ENCODE measurements at regions not wholly inside any gene's neighbourhood (a gene's known extent, or its start where the extent isn't known, plus 50 kb on each side); places are given as distances from the start of the nearest gene placed in this dataset.
"Not testable (repeated sequence)": the region's sequence is repeated elsewhere in the genome, so short reads cannot be mapped to it uniquely, and the experiment has no call there.

DNA sequence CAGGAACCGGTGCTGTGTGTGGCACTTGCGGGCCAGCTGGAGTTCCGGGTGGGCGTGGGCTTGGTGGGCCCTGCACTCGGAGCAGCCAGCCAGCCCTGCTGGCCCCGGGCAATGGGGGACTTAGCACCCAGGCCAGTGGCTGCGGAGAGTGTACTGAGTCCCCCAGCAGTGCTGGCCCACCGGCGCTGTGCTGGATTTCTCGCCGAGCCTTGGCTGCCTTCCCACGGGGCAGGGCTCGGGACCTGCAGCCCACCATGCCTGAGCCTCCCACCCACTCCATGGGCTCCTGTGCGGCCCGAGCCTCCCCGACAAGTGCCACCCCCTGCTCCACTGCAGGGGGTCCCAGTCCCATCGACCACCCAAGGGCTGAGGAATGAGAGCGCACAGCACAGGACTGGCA is 252.8 kb upstream of the INTU start:
- not testable (repeated sequence) for H3K9ac ChIP-seq (ENCODE audit: low read depth, low read length); H3K4me3 ChIP-seq (ENCODE audit: low read length); H3K27me3 ChIP-seq (ENCODE audit: insufficient read depth, low read length); H3K4me1 ChIP-seq (ENCODE audit: insufficient read depth, low read length); H3K36me3 ChIP-seq (ENCODE audit: insufficient read depth, low read depth, low read length); H3K9me3 ChIP-seq (ENCODE audit: insufficient read depth, low read depth, low read length); H3K27ac ChIP-seq (ENCODE audit: low read length)

DNA sequence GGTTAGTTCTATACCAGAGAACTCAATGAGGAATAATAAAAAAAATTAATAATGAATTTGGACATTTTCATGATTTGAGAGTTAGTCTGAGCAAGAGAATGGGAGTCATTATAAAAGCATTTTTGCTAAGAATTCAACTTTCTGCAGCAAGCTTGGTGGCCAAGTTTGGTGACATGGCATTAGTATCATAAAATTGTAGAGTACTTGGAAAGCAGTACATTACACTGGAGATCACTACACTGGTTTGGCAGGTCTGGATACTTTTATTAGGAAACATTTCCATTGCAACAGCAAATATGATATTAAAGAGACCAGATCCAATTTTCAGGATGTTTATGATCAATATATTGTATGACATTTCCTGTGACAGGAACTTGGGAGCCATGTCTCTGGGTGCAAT is 249.1 kb upstream of the INTU start:
- H3K27ac ChIP-seq (ENCODE audit: low read length) = no peak overlapping the region
- no peaks in the 10 kb centered on the region for H3K4me1 ChIP-seq (ENCODE audit: insufficient read depth, low read length)
- no peak overlapping the region for H3K4me3 ChIP-seq (ENCODE audit: low read length)
- no peak overlapping the region for H3K9ac ChIP-seq (ENCODE audit: low read depth, low read length)
- no peaks in the 10 kb centered on the region for H3K36me3 ChIP-seq (ENCODE audit: insufficient read depth, low read depth, low read length)
- H3K27me3 ChIP-seq (ENCODE audit: insufficient read depth, low read length) = no peaks in the 10 kb centered on the region
- peaks cover 5% of the 10 kb centered on the region; the same call in 1 of the 2 replicates for H3K9me3 ChIP-seq (ENCODE audit: insufficient read depth, low read depth, low read length)

DNA sequence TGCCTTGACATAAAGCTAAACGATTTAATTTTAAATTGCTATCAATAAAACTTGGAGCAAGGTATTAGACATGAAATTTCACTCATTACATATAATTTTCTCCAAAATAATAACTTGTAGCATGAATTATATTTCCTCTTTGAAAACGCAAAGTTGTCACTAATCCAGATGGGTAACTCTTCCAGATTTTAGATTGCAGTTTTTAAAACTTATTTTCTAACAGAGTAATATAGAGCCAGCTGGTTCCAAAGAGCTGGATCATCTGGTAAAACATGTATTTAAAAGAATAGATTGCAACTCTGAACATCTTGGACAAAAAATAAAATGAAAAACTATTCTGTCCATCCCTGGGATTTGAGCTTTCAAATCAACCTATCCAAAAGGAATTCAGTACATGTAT is 238.2 kb upstream of the INTU start:
- no peak overlapping the region for H3K9ac ChIP-seq (ENCODE audit: low read depth, low read length)
- H3K9me3 ChIP-seq (ENCODE audit: insufficient read depth, low read depth, low read length) = no peaks in the 10 kb centered on the region
- no peak overlapping the region for H3K27ac ChIP-seq (ENCODE audit: low read length)
- H3K36me3 ChIP-seq (ENCODE audit: insufficient read depth, low read depth, low read length) = no peaks in the 10 kb centered on the region
- no peaks in the 10 kb centered on the region for H3K27me3 ChIP-seq (ENCODE audit: insufficient read depth, low read length)
- no peak overlapping the region for H3K4me3 ChIP-seq (ENCODE audit: low read length)
- no peaks in the 10 kb centered on the region for H3K4me1 ChIP-seq (ENCODE audit: insufficient read depth, low read length)

DNA sequence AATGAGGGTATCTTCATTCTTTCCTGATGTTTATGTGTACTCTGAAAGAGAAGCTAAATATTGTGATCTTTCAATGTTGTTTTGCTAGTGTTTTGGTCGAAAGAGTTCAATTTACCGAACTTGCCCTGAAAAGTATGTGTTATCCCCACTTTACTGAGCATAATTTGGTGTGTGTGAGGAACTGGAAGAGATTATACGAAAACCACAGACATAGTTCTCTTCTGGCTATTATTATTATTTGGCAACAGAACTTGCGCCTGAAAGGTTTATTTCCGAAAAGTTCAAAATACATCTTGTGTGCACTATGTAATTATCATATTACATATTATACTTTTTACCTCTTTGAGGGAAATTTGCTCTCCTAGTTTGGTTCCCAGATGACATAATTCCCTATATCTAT is 232.5 kb upstream of the INTU start:
- no peaks in the 10 kb centered on the region for H3K36me3 ChIP-seq (ENCODE audit: insufficient read depth, low read depth, low read length)
- H3K4me3 ChIP-seq (ENCODE audit: low read length) = no peak overlapping the region
- H3K4me1 ChIP-seq (ENCODE audit: insufficient read depth, low read length) = no peaks in the 10 kb centered on the region
- H3K9ac ChIP-seq (ENCODE audit: low read depth, low read length) = no peak overlapping the region
- no peak overlapping the region for H3K27ac ChIP-seq (ENCODE audit: low read length)
- no peaks in the 10 kb centered on the region for H3K27me3 ChIP-seq (ENCODE audit: insufficient read depth, low read length)
- H3K9me3 ChIP-seq (ENCODE audit: insufficient read depth, low read depth, low read length) = no peaks in the 10 kb centered on the region

DNA sequence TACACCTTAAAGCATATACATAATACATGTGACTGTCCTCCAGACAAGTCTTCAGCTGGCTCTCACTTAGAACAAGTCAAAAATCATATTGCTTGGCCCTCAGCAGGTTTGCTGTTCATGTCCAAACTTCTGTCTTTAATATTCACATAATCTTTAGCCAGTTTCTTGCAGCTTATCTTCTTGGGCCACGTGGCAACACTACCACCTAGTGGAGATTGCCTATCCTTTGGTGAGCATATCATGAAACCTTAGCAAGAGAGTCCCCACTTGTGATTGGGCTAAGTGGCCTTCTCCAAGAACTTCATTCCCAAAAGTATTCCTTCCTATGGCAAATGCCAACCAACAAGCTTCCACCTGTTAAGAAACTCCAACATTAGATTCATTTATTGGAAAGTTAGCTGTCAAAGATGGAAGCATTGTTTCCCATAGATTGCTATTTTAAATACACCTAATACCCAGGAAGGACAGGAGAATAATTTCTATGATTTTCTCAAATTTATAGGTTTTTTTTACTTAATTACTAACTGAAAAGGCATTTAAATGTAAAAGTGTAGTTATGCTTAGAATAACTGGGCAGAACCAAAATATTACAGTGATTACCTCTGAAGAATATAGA is 231.9 kb upstream of the INTU start:
- Histone ChIP-seq H3K27ac (ENCODE audit: low read length) (no peak overlapping the region), H3K4me3 (ENCODE audit: low read length) (no peak overlapping the region), H3K9ac (ENCODE audit: low read depth, low read length) (no peak overlapping the region), H3K36me3 (ENCODE audit: insufficient read depth, low read depth, low read length) (no peaks in the 10 kb centered on the region), H3K9me3 (ENCODE audit: insufficient read depth, low read depth, low read length) (no peaks in the 10 kb centered on the region), H3K4me1 (ENCODE audit: insufficient read depth, low read length) (no peaks in the 10 kb centered on the region), H3K27me3 (ENCODE audit: insufficient read depth, low read length) (no peaks in the 10 kb centered on the region)

DNA sequence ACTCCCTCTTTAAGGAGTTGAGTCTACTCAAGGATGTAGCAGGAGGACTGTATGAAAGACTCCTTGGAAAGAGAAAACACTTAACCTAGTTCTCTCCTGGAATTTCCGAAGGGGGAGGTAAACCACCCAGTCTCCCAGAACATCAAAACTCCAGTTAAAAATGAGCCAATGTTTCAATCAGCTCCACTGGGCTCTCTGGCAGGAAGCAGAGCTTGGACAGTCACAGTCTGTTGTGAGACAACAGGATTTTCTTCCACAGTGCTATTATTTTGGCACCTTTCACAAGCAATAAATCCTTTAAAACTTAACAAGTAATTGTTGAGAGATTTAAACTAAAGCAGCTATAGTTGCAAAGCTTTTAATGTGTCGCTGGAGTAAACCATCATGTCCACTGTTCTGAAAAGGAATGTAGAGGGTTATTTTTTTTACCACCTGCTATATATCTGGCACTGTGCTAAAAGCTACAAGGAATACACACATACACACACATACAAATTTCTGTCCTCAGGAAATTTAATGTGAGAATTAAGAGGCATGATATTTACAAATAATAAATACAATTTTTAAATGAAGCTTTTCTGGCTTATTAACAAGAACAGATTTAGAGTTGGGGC is 229.2 kb upstream of the INTU start:
- Histone ChIP-seq H3K36me3 (ENCODE audit: insufficient read depth, low read depth, low read length) (0 out of 2 replicates have a peak, but pooled peaks cover 3% of the 10 kb centered on the region), H3K4me3 (ENCODE audit: low read length) (no peak overlapping the region), H3K9ac (ENCODE audit: low read depth, low read length) (no peak overlapping the region), H3K9me3 (ENCODE audit: insufficient read depth, low read depth, low read length) (peaks cover 21% of the 10 kb centered on the region), H3K27ac (ENCODE audit: low read length) (no peak overlapping the region), H3K27me3 (ENCODE audit: insufficient read depth, low read length) (no peaks in the 10 kb centered on the region), H3K4me1 (ENCODE audit: insufficient read depth, low read length) (no peaks in the 10 kb centered on the region)

DNA sequence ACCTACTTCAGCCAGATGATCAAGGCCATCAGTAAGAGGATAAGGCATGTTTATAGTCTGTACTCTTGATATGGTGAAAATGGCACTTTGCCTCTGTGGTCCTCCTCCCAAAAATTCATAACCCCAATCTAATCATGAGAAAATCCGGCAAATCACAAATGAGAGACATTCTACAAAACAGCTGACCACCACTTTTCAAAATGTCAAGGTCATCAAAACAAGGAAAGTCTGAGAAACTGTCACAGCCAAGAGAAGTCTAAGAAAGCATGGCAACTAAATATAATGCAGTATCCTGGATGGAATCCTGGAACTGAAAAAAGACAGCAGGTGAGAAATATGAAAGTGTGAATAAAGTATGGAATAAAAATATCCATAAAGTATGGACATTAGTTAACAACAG is 226.6 kb upstream of the INTU start:
- no peak overlapping the region for H3K27ac ChIP-seq (ENCODE audit: low read length)
- H3K4me3 ChIP-seq (ENCODE audit: low read length) = no peak overlapping the region
- no peaks in the 10 kb centered on the region for H3K4me1 ChIP-seq (ENCODE audit: insufficient read depth, low read length)
- no peaks in the 10 kb centered on the region for H3K27me3 ChIP-seq (ENCODE audit: insufficient read depth, low read length)
- 0 out of 2 replicates have a peak, but pooled peaks cover 3% of the 10 kb centered on the region for H3K36me3 ChIP-seq (ENCODE audit: insufficient read depth, low read depth, low read length)
- no peak overlapping the region for H3K9ac ChIP-seq (ENCODE audit: low read depth, low read length)
- H3K9me3 ChIP-seq (ENCODE audit: insufficient read depth, low read depth, low read length) = peaks cover 21% of the 10 kb centered on the region

DNA sequence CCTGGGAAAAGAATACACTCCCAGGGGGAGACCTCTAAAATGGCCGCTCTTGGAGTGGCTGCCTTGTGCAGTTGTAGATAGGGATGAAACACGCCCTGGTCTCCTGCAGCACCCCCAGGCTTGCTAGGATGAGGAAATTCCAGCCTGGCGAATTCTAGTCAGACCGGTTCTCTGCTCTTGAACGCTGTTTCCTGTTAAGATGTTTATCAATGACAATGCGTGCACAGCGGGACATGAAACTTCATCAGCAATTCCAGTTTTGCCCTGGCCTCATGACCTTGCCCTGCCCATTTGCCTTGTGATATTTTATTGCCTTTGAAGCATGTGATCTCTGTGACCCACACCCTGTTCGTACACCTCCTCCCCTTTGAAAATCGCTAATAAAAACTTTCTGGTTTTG is 225.2 kb upstream of the INTU start:
- not testable (repeated sequence) for H3K4me3 ChIP-seq (ENCODE audit: low read length); H3K4me1 ChIP-seq (ENCODE audit: insufficient read depth, low read length); H3K27ac ChIP-seq (ENCODE audit: low read length); H3K36me3 ChIP-seq (ENCODE audit: insufficient read depth, low read depth, low read length); H3K9ac ChIP-seq (ENCODE audit: low read depth, low read length); H3K27me3 ChIP-seq (ENCODE audit: insufficient read depth, low read length)
- H3K9me3 ChIP-seq (ENCODE audit: insufficient read depth, low read depth, low read length) = peaks cover 21% of the 10 kb centered on the region

DNA sequence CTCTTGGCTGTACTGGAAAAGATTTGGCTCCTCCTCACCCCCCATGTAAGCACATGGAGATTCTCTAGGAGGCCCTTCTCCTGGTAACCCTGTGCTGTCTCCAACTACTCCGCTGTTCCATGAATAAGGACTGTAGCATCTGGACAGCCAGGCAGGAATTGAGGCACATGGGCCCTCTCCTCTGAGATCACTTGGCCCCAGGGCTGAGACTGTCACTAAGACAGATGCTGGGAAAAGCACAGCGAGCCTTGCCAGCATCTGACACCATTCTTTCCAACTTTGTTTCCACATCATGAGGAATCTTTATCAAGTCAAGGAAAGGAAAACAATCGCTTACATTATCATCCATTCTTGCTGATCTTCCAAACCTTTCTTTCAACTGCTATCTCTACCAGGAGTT is 222.6 kb upstream of the INTU start:
- Histone ChIP-seq H3K4me1 (ENCODE audit: insufficient read depth, low read length) (no peaks in the 10 kb centered on the region), H3K36me3 (ENCODE audit: insufficient read depth, low read depth, low read length) (0 out of 2 replicates have a peak, but pooled peaks cover 3% of the 10 kb centered on the region), H3K27me3 (ENCODE audit: insufficient read depth, low read length) (no peaks in the 10 kb centered on the region), H3K4me3 (ENCODE audit: low read length) (no peak overlapping the region), H3K9me3 (ENCODE audit: insufficient read depth, low read depth, low read length) (peaks cover 21% of the 10 kb centered on the region), H3K9ac (ENCODE audit: low read depth, low read length) (no peak overlapping the region), H3K27ac (ENCODE audit: low read length) (no peak overlapping the region)

DNA sequence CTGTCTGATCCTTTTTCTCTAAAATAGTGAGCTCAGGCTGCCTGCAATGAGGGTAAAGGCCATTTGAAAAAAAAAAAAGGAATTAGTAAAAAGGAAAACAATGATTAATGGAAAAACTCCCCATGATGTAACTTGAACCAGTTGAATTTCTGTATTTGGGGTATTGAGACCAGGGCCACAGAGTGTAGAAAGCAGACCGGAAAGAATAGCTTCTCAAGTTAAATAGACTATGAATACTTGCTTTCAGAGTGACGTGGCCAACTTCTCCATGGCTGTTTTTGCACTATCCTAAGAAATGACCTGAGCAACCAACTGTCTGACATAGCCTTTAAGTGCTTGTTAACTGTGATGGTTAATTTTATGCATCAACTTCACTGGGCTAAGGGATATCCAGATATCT is 222.1 kb upstream of the INTU start:
- Histone ChIP-seq H3K27ac (ENCODE audit: low read length) (no peak overlapping the region), H3K36me3 (ENCODE audit: insufficient read depth, low read depth, low read length) (0 out of 2 replicates have a peak, but pooled peaks cover 3% of the 10 kb centered on the region), H3K27me3 (ENCODE audit: insufficient read depth, low read length) (no peaks in the 10 kb centered on the region), H3K4me3 (ENCODE audit: low read length) (no peak overlapping the region), H3K9ac (ENCODE audit: low read depth, low read length) (no peak overlapping the region), H3K4me1 (ENCODE audit: insufficient read depth, low read length) (no peaks in the 10 kb centered on the region), H3K9me3 (ENCODE audit: insufficient read depth, low read depth, low read length) (peaks cover 21% of the 10 kb centered on the region)

DNA sequence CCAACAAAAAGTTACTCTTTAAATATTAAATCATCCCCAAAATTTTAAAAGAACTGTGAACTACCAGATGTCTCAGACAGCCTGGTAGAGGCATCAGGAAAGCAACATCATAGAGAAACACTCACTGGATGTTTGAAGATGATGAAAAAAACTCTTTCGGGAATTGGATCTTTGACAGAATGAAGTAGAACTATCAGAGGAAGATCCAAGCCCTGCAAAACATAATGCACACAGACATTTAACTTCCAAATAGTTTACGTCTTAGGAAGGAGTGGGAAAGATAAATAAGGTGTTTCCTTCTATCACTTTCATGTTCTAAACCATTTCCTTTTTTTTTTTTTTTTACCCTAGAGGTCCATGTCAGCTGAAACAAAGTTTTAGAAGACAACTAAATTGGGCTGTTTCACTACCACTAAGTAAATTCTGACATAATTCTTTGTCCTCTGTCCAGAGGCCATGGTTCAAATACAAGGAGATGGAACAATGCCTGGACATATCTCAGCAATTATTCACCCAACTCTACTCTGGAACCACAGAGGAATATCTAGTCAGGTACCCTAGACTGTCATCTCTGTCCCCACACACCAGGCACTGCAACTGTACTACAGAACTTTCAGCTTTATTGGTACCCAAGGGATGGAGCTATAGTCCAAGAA is 217.7 kb upstream of the INTU start:
- no peak overlapping the region for H3K4me3 ChIP-seq (ENCODE audit: low read length)
- no peaks in the 10 kb centered on the region; the same call in 1 of the 2 replicates for H3K4me1 ChIP-seq (ENCODE audit: insufficient read depth, low read length)
- H3K9me3 ChIP-seq (ENCODE audit: insufficient read depth, low read depth, low read length) = no peaks in the 10 kb centered on the region
- no peak overlapping the region for H3K27ac ChIP-seq (ENCODE audit: low read length)
- H3K27me3 ChIP-seq (ENCODE audit: insufficient read depth, low read length) = no peaks in the 10 kb centered on the region
- no peak overlapping the region for H3K9ac ChIP-seq (ENCODE audit: low read depth, low read length)
- no peaks in the 10 kb centered on the region for H3K36me3 ChIP-seq (ENCODE audit: insufficient read depth, low read depth, low read length)

DNA sequence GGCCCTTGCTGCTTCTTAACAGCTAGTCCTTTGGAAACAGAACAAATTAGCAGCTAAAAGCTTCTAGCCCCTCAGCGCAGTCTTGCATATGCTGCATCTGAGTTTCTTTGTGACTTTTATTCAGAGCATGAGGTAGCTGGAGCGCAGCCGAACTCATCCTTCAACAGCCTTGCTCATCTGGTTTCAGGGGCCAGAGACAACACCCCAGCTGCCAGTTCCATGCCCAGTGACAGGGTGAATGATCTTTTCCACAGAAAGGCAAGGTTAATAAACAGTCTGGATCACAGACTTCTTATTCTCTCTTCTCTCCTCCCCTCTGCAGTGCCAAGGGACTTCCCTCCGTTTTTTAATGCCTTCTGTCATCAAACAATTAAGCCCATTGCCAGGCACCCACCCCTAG is 216.6 kb upstream of the INTU start:
- no peaks in the 10 kb centered on the region for H3K9me3 ChIP-seq (ENCODE audit: insufficient read depth, low read depth, low read length)
- H3K9ac ChIP-seq (ENCODE audit: low read depth, low read length) = no peak overlapping the region
- H3K36me3 ChIP-seq (ENCODE audit: insufficient read depth, low read depth, low read length) = no peaks in the 10 kb centered on the region
- no peaks in the 10 kb centered on the region; the same call in 1 of the 2 replicates for H3K4me1 ChIP-seq (ENCODE audit: insufficient read depth, low read length)
- no peaks in the 10 kb centered on the region for H3K27me3 ChIP-seq (ENCODE audit: insufficient read depth, low read length)
- no peak overlapping the region for H3K27ac ChIP-seq (ENCODE audit: low read length)
- no peak overlapping the region for H3K4me3 ChIP-seq (ENCODE audit: low read length)

Data from iPS-20b (cell line).